ENCODE measurements at regions not wholly inside any gene's neighbourhood (a gene's known extent, or its start where the extent isn't known, plus 50 kb on each side); places are given as distances from the start of the nearest gene placed in this dataset.

DNA sequence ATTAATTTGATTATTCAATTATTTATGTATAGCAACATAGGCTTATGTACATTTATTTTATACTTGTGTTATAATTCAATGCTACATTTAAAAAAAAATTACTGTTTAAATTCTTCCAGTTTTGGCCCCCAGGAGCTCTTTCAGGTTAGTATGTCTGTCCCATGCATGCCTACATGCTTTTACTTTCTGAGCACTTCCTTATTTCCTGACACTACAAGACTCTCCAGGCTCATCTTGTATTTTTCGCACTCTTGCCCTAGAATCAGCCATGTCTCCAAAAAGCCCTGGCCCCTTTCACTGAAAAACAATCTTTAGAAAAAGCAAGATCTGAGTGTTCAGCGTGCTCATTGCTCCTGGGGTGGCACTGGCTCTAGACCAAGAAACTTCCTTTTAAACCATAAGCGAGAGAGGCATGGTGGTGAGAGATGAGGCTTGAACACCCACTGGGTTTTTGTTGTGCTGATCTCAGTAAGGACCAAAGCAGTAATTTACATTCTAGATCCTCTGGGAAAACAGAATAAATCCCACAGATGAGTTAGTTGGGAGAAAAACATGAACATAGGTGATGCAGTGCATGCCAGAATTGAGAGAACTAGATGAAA lies 95.0 kb downstream of the SLC30A10 start:
- H3K14ac ChIP-seq (ENCODE audit: low read length), result no peak overlapping the region
- no peaks in the 10 kb centered on the region for H3K79me1 ChIP-seq (ENCODE audit: low read length)
- no peak overlapping the region for H2AFZ ChIP-seq (ENCODE audit: insufficient read depth, low read length, poor library complexity)
- no peak overlapping the region for H3K23ac ChIP-seq (ENCODE audit: low read length)
- no peaks in the 10 kb centered on the region for H3K36me3 ChIP-seq (ENCODE audit: control insufficient read depth in 1 of 2, insufficient read depth in 2 of 2, low read length in 2 of 2)
- H4K8ac ChIP-seq (ENCODE audit: low read depth, low read length), result no peak overlapping the region
- no peak overlapping the region for H2BK120ac ChIP-seq (ENCODE audit: insufficient read depth, low read length, poor library complexity)
- H2BK5ac ChIP-seq (ENCODE audit: low read depth, low read length, poor library complexity), result no peak overlapping the region
- no peak overlapping the region for H3K4me2 ChIP-seq (ENCODE audit: low read length)
- no CpG with 5 or more reads among the region's 3 CpGs for WGBS (ENCODE audit: extremely low coverage, insufficient coverage, insufficient read length)
- no peak overlapping the region for H3K9ac ChIP-seq (ENCODE audit: low read length)
- H2BK12ac ChIP-seq (ENCODE audit: low read length), result no peak overlapping the region
- H3K27ac ChIP-seq (ENCODE audit: low read depth, low read length), result no peak overlapping the region
- no peak overlapping the region for H4K91ac ChIP-seq (ENCODE audit: low read depth, low read length)
- H4K12ac ChIP-seq (ENCODE audit: low read depth, low read length), result no peak overlapping the region
- no peak overlapping the region for H3K4me3 ChIP-seq (ENCODE audit: low read depth, low read length)
- no peak overlapping the region for H3K4ac ChIP-seq (ENCODE audit: low read depth, low read length)
- no peak overlapping the region for H2AK5ac ChIP-seq (ENCODE audit: low read length)
- no peaks in the 10 kb centered on the region for H3K27me3 ChIP-seq (ENCODE audit: insufficient read depth, low read length)
- H3K4me1 ChIP-seq (ENCODE audit: control insufficient read depth in 1 of 2, insufficient read depth in 2 of 2, low read length in 2 of 2), result no peaks in the 10 kb centered on the region
- no peaks in the 10 kb centered on the region for H3K79me2 ChIP-seq (ENCODE audit: control insufficient read depth, insufficient read depth, low read length, poor library complexity)
- no peaks in the 10 kb centered on the region for H3K9me3 ChIP-seq (ENCODE audit: insufficient read depth, low read depth, low read length)
- no peak for DNase-seq
- no peak overlapping the region for H3K18ac ChIP-seq (ENCODE audit: low read length)

DNA sequence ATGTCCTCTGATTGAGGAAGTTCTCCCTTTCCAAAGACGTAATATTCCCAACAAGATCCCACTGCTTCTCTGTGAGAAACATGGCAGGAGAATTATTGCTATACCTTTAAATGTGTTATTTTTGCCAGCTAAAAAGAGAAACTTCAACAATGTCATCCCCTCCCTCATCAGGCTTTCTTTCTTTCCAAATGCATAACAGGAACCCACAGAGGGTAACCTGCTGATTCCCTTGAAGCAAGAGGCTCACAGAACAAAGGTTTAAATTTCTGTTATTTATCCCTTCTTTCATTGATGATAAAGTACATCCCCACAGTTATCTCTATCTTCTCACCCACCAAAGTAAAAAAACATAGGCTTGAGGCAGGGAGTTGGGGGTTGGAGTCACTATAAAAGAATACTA lies 102.1 kb downstream of the SLC30A10 start:
- Histone ChIP-seq H3K27me3 (ENCODE audit: insufficient read depth, low read length) (no peaks in the 10 kb centered on the region), H3K4me1 (ENCODE audit: control insufficient read depth in 1 of 2, insufficient read depth in 2 of 2, low read length in 2 of 2) (no peaks in the 10 kb centered on the region), H3K36me3 (ENCODE audit: control insufficient read depth in 1 of 2, insufficient read depth in 2 of 2, low read length in 2 of 2) (no peaks in the 10 kb centered on the region), H3K4me3 (ENCODE audit: low read depth, low read length) (no peak overlapping the region), H2AK5ac (ENCODE audit: low read length) (no peak overlapping the region), H3K23ac (ENCODE audit: low read length) (no peak overlapping the region), H3K14ac (ENCODE audit: low read length) (no peak overlapping the region), H3K9ac (ENCODE audit: low read length) (no peak overlapping the region), H3K27ac (ENCODE audit: low read depth, low read length) (no peak overlapping the region), H2BK12ac (ENCODE audit: low read length) (no peak overlapping the region), H3K79me2 (ENCODE audit: control insufficient read depth, insufficient read depth, low read length, poor library complexity) (no peaks in the 10 kb centered on the region), H3K9me3 (ENCODE audit: insufficient read depth, low read depth, low read length) (no peaks in the 10 kb centered on the region), H4K91ac (ENCODE audit: low read depth, low read length) (no peak overlapping the region), H3K18ac (ENCODE audit: low read length) (no peak overlapping the region), H2BK120ac (ENCODE audit: insufficient read depth, low read length, poor library complexity) (no peak overlapping the region), H2BK5ac (ENCODE audit: low read depth, low read length, poor library complexity) (no peak overlapping the region), H3K79me1 (ENCODE audit: low read length) (no peaks in the 10 kb centered on the region), H3K4ac (ENCODE audit: low read depth, low read length) (no peak overlapping the region), H4K8ac (ENCODE audit: low read depth, low read length) (no peak overlapping the region), H4K12ac (ENCODE audit: low read depth, low read length) (no peak overlapping the region), H3K4me2 (ENCODE audit: low read length) (no peak overlapping the region), H2AFZ (ENCODE audit: insufficient read depth, low read length, poor library complexity) (no peak overlapping the region)
- WGBS (ENCODE audit: extremely low coverage, insufficient coverage, insufficient read length), result no CpG with 5 or more reads among the region's 1 CpG
- no peak for DNase-seq

DNA sequence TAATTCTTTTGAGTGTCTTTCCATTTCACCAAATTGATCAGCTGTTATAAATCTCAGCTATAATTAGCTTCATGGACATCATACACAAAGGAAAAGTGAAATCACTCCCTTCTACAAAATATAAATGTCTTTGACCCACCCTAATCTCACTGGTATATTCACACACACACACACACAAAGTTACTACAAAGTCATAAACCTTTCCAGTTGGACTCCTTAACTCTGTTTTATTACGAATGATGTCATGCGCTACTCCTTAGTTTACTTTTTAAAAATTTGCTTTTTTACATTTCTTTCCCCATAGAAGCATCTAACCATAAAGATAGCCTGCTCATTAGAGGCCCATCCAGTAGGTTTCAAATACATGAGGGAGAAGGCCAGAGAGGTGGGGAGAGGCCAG lies 103.0 kb downstream of the SLC30A10 start:
- WGBS (ENCODE audit: extremely low coverage, insufficient coverage, insufficient read length), result no CpG with 5 or more reads among the region's 2 CpGs
- no peak overlapping the region for H3K4me2 ChIP-seq (ENCODE audit: low read length)

DNA sequence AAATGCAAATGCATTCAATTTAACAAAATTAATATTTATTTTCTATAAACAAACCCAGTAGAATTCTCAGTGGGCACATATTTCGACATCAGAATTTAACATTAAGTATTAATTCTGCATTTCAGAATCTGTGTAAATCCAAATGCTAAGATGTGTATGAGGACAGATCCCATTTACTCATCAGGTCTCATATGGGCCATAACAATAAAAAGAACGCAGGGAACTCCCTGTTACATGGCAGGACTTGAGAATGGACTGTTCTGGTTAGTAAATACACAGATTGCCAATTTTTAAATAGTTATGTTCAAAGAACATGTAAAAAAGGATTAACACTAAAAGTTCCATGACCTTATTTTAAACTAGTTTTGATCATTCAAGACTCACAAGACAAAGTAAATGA lies 104.0 kb downstream of the SLC30A10 start:
- Histone ChIP-seq H3K9ac (ENCODE audit: low read length) (no peak overlapping the region), H3K36me3 (ENCODE audit: control insufficient read depth in 1 of 2, insufficient read depth in 2 of 2, low read length in 2 of 2) (no peaks in the 10 kb centered on the region), H2AFZ (ENCODE audit: insufficient read depth, low read length, poor library complexity) (no peak overlapping the region), H3K79me2 (ENCODE audit: control insufficient read depth, insufficient read depth, low read length, poor library complexity) (no peaks in the 10 kb centered on the region), H3K23ac (ENCODE audit: low read length) (no peak overlapping the region), H3K4me2 (ENCODE audit: low read length) (no peak overlapping the region), H3K4me3 (ENCODE audit: low read depth, low read length) (no peak overlapping the region), H2AK5ac (ENCODE audit: low read length) (no peak overlapping the region), H3K79me1 (ENCODE audit: low read length) (no peaks in the 10 kb centered on the region), H3K18ac (ENCODE audit: low read length) (no peak overlapping the region), H3K14ac (ENCODE audit: low read length) (no peak overlapping the region), H3K27ac (ENCODE audit: low read depth, low read length) (no peak overlapping the region), H2BK120ac (ENCODE audit: insufficient read depth, low read length, poor library complexity) (no peak overlapping the region), H3K4ac (ENCODE audit: low read depth, low read length) (no peak overlapping the region), H4K91ac (ENCODE audit: low read depth, low read length) (no peak overlapping the region), H2BK12ac (ENCODE audit: low read length) (no peak overlapping the region), H2BK5ac (ENCODE audit: low read depth, low read length, poor library complexity) (no peak overlapping the region), H3K4me1 (ENCODE audit: control insufficient read depth in 1 of 2, insufficient read depth in 2 of 2, low read length in 2 of 2) (no peaks in the 10 kb centered on the region), H3K9me3 (ENCODE audit: insufficient read depth, low read depth, low read length) (no peaks in the 10 kb centered on the region), H4K8ac (ENCODE audit: low read depth, low read length) (no peak overlapping the region), H4K12ac (ENCODE audit: low read depth, low read length) (no peak overlapping the region), H3K27me3 (ENCODE audit: insufficient read depth, low read length) (no peaks in the 10 kb centered on the region)
- no peak for DNase-seq
- WGBS (ENCODE audit: extremely low coverage, insufficient coverage, insufficient read length), result no CpG with 5 or more reads among the region's 2 CpGs

More for the DNA sequence above, 103.0 kb downstream of the SLC30A10 start:
- DNase-seq, result no peak
- no peak overlapping the region for H2BK120ac ChIP-seq (ENCODE audit: insufficient read depth, low read length, poor library complexity)
- no peaks in the 10 kb centered on the region for H3K79me1 ChIP-seq (ENCODE audit: low read length)
- H3K27me3 ChIP-seq (ENCODE audit: insufficient read depth, low read length), result no peaks in the 10 kb centered on the region
- H3K4me3 ChIP-seq (ENCODE audit: low read depth, low read length), result no peak overlapping the region
- no peak overlapping the region for H4K91ac ChIP-seq (ENCODE audit: low read depth, low read length)
- no peak overlapping the region for H3K14ac ChIP-seq (ENCODE audit: low read length)
- no peaks in the 10 kb centered on the region for H3K36me3 ChIP-seq (ENCODE audit: control insufficient read depth in 1 of 2, insufficient read depth in 2 of 2, low read length in 2 of 2)
- H3K27ac ChIP-seq (ENCODE audit: low read depth, low read length), result no peak overlapping the region
- H4K8ac ChIP-seq (ENCODE audit: low read depth, low read length), result no peak overlapping the region
- no peak overlapping the region for H3K18ac ChIP-seq (ENCODE audit: low read length)
- H2AFZ ChIP-seq (ENCODE audit: insufficient read depth, low read length, poor library complexity), result no peak overlapping the region
- no peak overlapping the region for H3K23ac ChIP-seq (ENCODE audit: low read length)
- H3K4ac ChIP-seq (ENCODE audit: low read depth, low read length), result no peak overlapping the region
- H2BK12ac ChIP-seq (ENCODE audit: low read length), result no peak overlapping the region
- H3K79me2 ChIP-seq (ENCODE audit: control insufficient read depth, insufficient read depth, low read length, poor library complexity), result no peaks in the 10 kb centered on the region
- no peaks in the 10 kb centered on the region for H3K4me1 ChIP-seq (ENCODE audit: control insufficient read depth in 1 of 2, insufficient read depth in 2 of 2, low read length in 2 of 2)
- H2BK5ac ChIP-seq (ENCODE audit: low read depth, low read length, poor library complexity), result no peak overlapping the region
- no peak overlapping the region for H2AK5ac ChIP-seq (ENCODE audit: low read length)
- H4K12ac ChIP-seq (ENCODE audit: low read depth, low read length), result no peak overlapping the region
- H3K9ac ChIP-seq (ENCODE audit: low read length), result no peak overlapping the region
- no peaks in the 10 kb centered on the region for H3K9me3 ChIP-seq (ENCODE audit: insufficient read depth, low read depth, low read length)
